ENCODE measurements at regions not wholly inside any gene's neighbourhood (a gene's known extent, or its start where the extent isn't known, plus 50 kb on each side); places are given as distances from the start of the nearest gene placed in this dataset.

GRCh38 chr1:98034505-98034904 is 113.7 kb upstream of the DPYD start:
- Histone ChIP-seq H3K36me3 (ENCODE audit: insufficient read depth, low read length, poor library complexity, severe bottlenecking) (no peaks in the 10 kb centered on the region), H3K4me3 (ENCODE audit: low read depth, low read length, poor library complexity, severe bottlenecking) (no peak overlapping the region), H3K9me3 (ENCODE audit: low read depth, low read length, poor library complexity, severe bottlenecking) (no peaks in the 10 kb centered on the region), H3K27ac (ENCODE audit: low read depth, low read length, poor library complexity, severe bottlenecking) (no peak overlapping the region), H3K27me3 (replicated peaks; ENCODE audit: insufficient read depth, low read depth, low read length, poor library complexity) (no peaks in the 10 kb centered on the region), H3K4me1 (ENCODE audit: insufficient read depth, low read length, poor library complexity, severe bottlenecking) (no peaks in the 10 kb centered on the region)
- ChIA-PET CTCF (no interaction called here), POLR2A (ENCODE audit: low non-redundant PET) (no interaction called here)
- no peak for DNase-seq (ENCODE audit: low spot score)
- TF ChIP-seq EZH2 (IDR thresholded peaks at IDR 0.05; ENCODE audit: borderline replicate concordance, low read depth, low read length, poor library complexity, severe bottlenecking) (no peak), CTCF (conservative IDR thresholded peaks at IDR 0.05; ENCODE audit: low read depth, low read length) (no peak)
- intact Hi-C loops (cut with micrococcal nuclease; ENCODE audit: unreplicated experiment) = no loop called here
- BruUV-seq (replicated peaks) = no TSS peak

- no peaks in the 10 kb centered on the region for H3K27me3 ChIP-seq (replicated peaks; ENCODE audit: insufficient read depth, low read depth, low read length, poor library complexity)
- POLR2A ChIA-PET (ENCODE audit: low non-redundant PET) = no interaction called here
- H3K36me3 ChIP-seq (ENCODE audit: insufficient read depth, low read length, poor library complexity, severe bottlenecking) = no peaks in the 10 kb centered on the region
- BruUV-seq (replicated peaks) = no TSS peak
- intact Hi-C loops (cut with micrococcal nuclease; ENCODE audit: unreplicated experiment) = no loop called here
- CTCF ChIA-PET = no interaction called here
- DNase-seq (ENCODE audit: low spot score) = no peak
- TF ChIP-seq CTCF (conservative IDR thresholded peaks at IDR 0.05; ENCODE audit: low read depth, low read length) = no peak
- no peak for TF ChIP-seq EZH2 (IDR thresholded peaks at IDR 0.05; ENCODE audit: borderline replicate concordance, low read depth, low read length, poor library complexity, severe bottlenecking)
- no peaks in the 10 kb centered on the region for H3K9me3 ChIP-seq (ENCODE audit: low read depth, low read length, poor library complexity, severe bottlenecking)
- no peaks in the 10 kb centered on the region for H3K4me1 ChIP-seq (ENCODE audit: insufficient read depth, low read length, poor library complexity, severe bottlenecking)
- H3K27ac ChIP-seq (ENCODE audit: low read depth, low read length, poor library complexity, severe bottlenecking) = no peak overlapping the region
- H3K4me3 ChIP-seq (ENCODE audit: low read depth, low read length, poor library complexity, severe bottlenecking) = no peak overlapping the region
Observed at GRCh38 chr1:98032958-98033357, 112.1 kb upstream of the DPYD start.

- H3K4me1 ChIP-seq (ENCODE audit: insufficient read depth, low read length, poor library complexity, severe bottlenecking) = no peaks in the 10 kb centered on the region
- BruUV-seq (replicated peaks) = no TSS peak
- H3K27ac ChIP-seq (ENCODE audit: low read depth, low read length, poor library complexity, severe bottlenecking) = no peak overlapping the region
- ChIA-PET POLR2A (ENCODE audit: low non-redundant PET) (no interaction called here), CTCF (no interaction called here)
- TF ChIP-seq CTCF (conservative IDR thresholded peaks at IDR 0.05; ENCODE audit: low read depth, low read length) = no peak
- no peak for TF ChIP-seq EZH2 (IDR thresholded peaks at IDR 0.05; ENCODE audit: borderline replicate concordance, low read depth, low read length, poor library complexity, severe bottlenecking)
- H3K9me3 ChIP-seq (ENCODE audit: low read depth, low read length, poor library complexity, severe bottlenecking) = no peaks in the 10 kb centered on the region
- no peak overlapping the region for H3K4me3 ChIP-seq (ENCODE audit: low read depth, low read length, poor library complexity, severe bottlenecking)
- no peaks in the 10 kb centered on the region for H3K36me3 ChIP-seq (ENCODE audit: insufficient read depth, low read length, poor library complexity, severe bottlenecking)
- H3K27me3 ChIP-seq (replicated peaks; ENCODE audit: insufficient read depth, low read depth, low read length, poor library complexity) = no peaks in the 10 kb centered on the region
- no peak for DNase-seq (ENCODE audit: low spot score)
- intact Hi-C loops (cut with micrococcal nuclease; ENCODE audit: unreplicated experiment) = no loop called here
Observed at GRCh38 chr1:98030976-98031375, 110.1 kb upstream of the DPYD start.

Measured in A673 (cell line).